Stimulated activated CD8-positive, alpha-beta memory T cell treated with anti-CD3 and anti-CD28 coated beads, Interleukin-4, amount 100 ng/mL, for 1 hour (primary cell): ENCODE measurements at regions not wholly inside any gene's neighbourhood (a gene's known extent, or its start where the extent isn't known, plus 50 kb on each side); places are given as distances from the start of the nearest gene placed in this dataset.
"Not testable (repeated sequence)": the region's sequence is repeated elsewhere in the genome, so short reads cannot be mapped to it uniquely, and the experiment has no call there.

Experiments used
- DNase-seq, 2 donors: peaks; one replicate each; pipeline ENCODE4 v3.0.0-alpha.2; 2020; ENCODE audit warnings: low read depth in 2 of 2, low spot score in 1 of 2

GRCh38 chr13:81340118-81341069 is 999.5 kb upstream of the SPRY2 start:
- not testable (repeated sequence) for DNase-seq

GRCh38 chr13:81339666-81340065 is 998.7 kb upstream of the SPRY2 start:
- DNase-seq: not testable (repeated sequence)

- no peak for DNase-seq
Measured at GRCh38 chr13:81334481-81334880, 993.6 kb upstream of the SPRY2 start.

GRCh38 chr13:81326913-81327312 is 986.0 kb upstream of the SPRY2 start:
- DNase-seq: no peak

- DNase-seq: no peak
Measured at GRCh38 chr13:81320516-81320915, 979.6 kb upstream of the SPRY2 start.

- DNase-seq: no peak
Measured at GRCh38 chr13:81319351-81319750, 978.4 kb upstream of the SPRY2 start.

- DNase-seq: no peak
Measured at GRCh38 chr13:81318231-81319019, 977.5 kb upstream of the SPRY2 start.

- no peak for DNase-seq
Measured at GRCh38 chr13:81314461-81314860, 973.5 kb upstream of the SPRY2 start.

- no peak for DNase-seq
Measured at GRCh38 chr13:81305928-81306327, 965.0 kb upstream of the SPRY2 start.

GRCh38 chr13:81304121-81304659 is 963.3 kb upstream of the SPRY2 start:
- DNase-seq: no peak

- no peak for DNase-seq
Measured at GRCh38 chr13:81302677-81303076, 961.8 kb upstream of the SPRY2 start.

GRCh38 chr13:81302125-81302524 is 961.2 kb upstream of the SPRY2 start:
- DNase-seq: no peak

GRCh38 chr13:81295177-81295576 is 954.3 kb upstream of the SPRY2 start:
- no peak for DNase-seq

- no peak for DNase-seq
Measured at GRCh38 chr13:81293594-81294164, 952.8 kb upstream of the SPRY2 start.

- DNase-seq: no peak
Measured at GRCh38 chr13:81283561-81283960, 942.6 kb upstream of the SPRY2 start.

- no peak for DNase-seq
Measured at GRCh38 chr13:81283062-81283461, 942.1 kb upstream of the SPRY2 start.

- no peak for DNase-seq
Measured at GRCh38 chr13:81275666-81276258, 934.8 kb upstream of the SPRY2 start.

GRCh38 chr13:81247711-81248110 is 906.8 kb upstream of the SPRY2 start:
- no peak for DNase-seq

GRCh38 chr13:81246556-81246955 is 905.6 kb upstream of the SPRY2 start:
- DNase-seq: no peak

- no peak for DNase-seq
Measured at GRCh38 chr13:81244011-81244410, 903.1 kb upstream of the SPRY2 start.

GRCh38 chr13:81230386-81230785 is 889.5 kb upstream of the SPRY2 start:
- no peak for DNase-seq
